ENCODE measurements at regions not wholly inside any gene's neighbourhood (a gene's known extent, or its start where the extent isn't known, plus 50 kb on each side); places are given as distances from the start of the nearest gene placed in this dataset.

GRCh38 chr1:239478069-239478468 is 91.7 kb downstream of the CHRM3 start:
- H3K4me3 ChIP-seq: no peak overlapping the region
- TF ChIP-seq POLR2A (IDR thresholded peaks at IDR 0.05) (no peak), POLR2AphosphoS5 (IDR thresholded peaks at IDR 0.05; ENCODE audit: insufficient read depth in 1 of 2, low read depth in 1 of 2) (no peak), CTCF (IDR thresholded peaks at IDR 0.05) (no peak)
- no peak overlapping the region for H3K27ac ChIP-seq
- H3K36me3 ChIP-seq: no peaks in the 10 kb centered on the region
- H3K4me1 ChIP-seq: no peaks in the 10 kb centered on the region
- DNase-seq (ENCODE audit: extremely low spot score in 2 of 2): no peak
- H3K9me3 ChIP-seq: no peaks in the 10 kb centered on the region
- H3K27me3 ChIP-seq: no peaks in the 10 kb centered on the region
- intact Hi-C loops (cut with DNase I): no loop called here

- no peak overlapping the region for H3K4me3 ChIP-seq
- no peaks in the 10 kb centered on the region for H3K4me1 ChIP-seq
- TF ChIP-seq POLR2AphosphoS5 (IDR thresholded peaks at IDR 0.05; ENCODE audit: insufficient read depth in 1 of 2, low read depth in 1 of 2): no peak
- no peak for TF ChIP-seq CTCF (IDR thresholded peaks at IDR 0.05)
- TF ChIP-seq POLR2A (IDR thresholded peaks at IDR 0.05): no peak
- DNase-seq (ENCODE audit: extremely low spot score in 2 of 2): no peak
- H3K9me3 ChIP-seq: no peaks in the 10 kb centered on the region
- H3K27me3 ChIP-seq: no peaks in the 10 kb centered on the region
- intact Hi-C loops (cut with DNase I): no loop called here
- H3K27ac ChIP-seq: no peak overlapping the region
- no peaks in the 10 kb centered on the region for H3K36me3 ChIP-seq
These were observed 97.0 kb downstream of the CHRM3 start for GRCh38 chr1:239483391-239483790.

- H3K27ac ChIP-seq: no peak overlapping the region
- no peak for TF ChIP-seq CTCF (IDR thresholded peaks at IDR 0.05)
- TF ChIP-seq POLR2A (IDR thresholded peaks at IDR 0.05): no peak
- TF ChIP-seq POLR2AphosphoS5 (IDR thresholded peaks at IDR 0.05; ENCODE audit: insufficient read depth in 1 of 2, low read depth in 1 of 2): no peak
- DNase-seq (ENCODE audit: extremely low spot score in 2 of 2): no peak
- no peaks in the 10 kb centered on the region for H3K27me3 ChIP-seq
- H3K36me3 ChIP-seq: no peaks in the 10 kb centered on the region
- no peak overlapping the region for H3K4me3 ChIP-seq
- intact Hi-C loops (cut with DNase I): no loop called here
- H3K9me3 ChIP-seq: no peaks in the 10 kb centered on the region
- H3K4me1 ChIP-seq: no peaks in the 10 kb centered on the region
These were observed 107.5 kb downstream of the CHRM3 start for GRCh38 chr1:239493811-239494414.

GRCh38 chr1:239505094-239505493 is 118.7 kb downstream of the CHRM3 start:
- no peaks in the 10 kb centered on the region for H3K27me3 ChIP-seq
- no peak overlapping the region for H3K27ac ChIP-seq
- no peaks in the 10 kb centered on the region for H3K4me1 ChIP-seq
- H3K4me3 ChIP-seq: no peak overlapping the region
- intact Hi-C loops (cut with DNase I): no loop called here
- TF ChIP-seq CTCF (IDR thresholded peaks at IDR 0.05): no peak
- no peak for TF ChIP-seq POLR2A (IDR thresholded peaks at IDR 0.05)
- TF ChIP-seq POLR2AphosphoS5 (IDR thresholded peaks at IDR 0.05; ENCODE audit: insufficient read depth in 1 of 2, low read depth in 1 of 2): no peak
- DNase-seq (ENCODE audit: extremely low spot score in 2 of 2): no peak
- no peaks in the 10 kb centered on the region for H3K36me3 ChIP-seq
- H3K9me3 ChIP-seq: no peaks in the 10 kb centered on the region

- TF ChIP-seq CTCF (IDR thresholded peaks at IDR 0.05) (no peak), POLR2AphosphoS5 (IDR thresholded peaks at IDR 0.05; ENCODE audit: insufficient read depth in 1 of 2, low read depth in 1 of 2) (no peak), POLR2A (IDR thresholded peaks at IDR 0.05) (no peak)
- intact Hi-C loops (cut with DNase I): no loop called here
- no peak for DNase-seq (ENCODE audit: extremely low spot score in 2 of 2)
- no peaks in the 10 kb centered on the region for H3K4me1 ChIP-seq
- H3K36me3 ChIP-seq: no peaks in the 10 kb centered on the region
- H3K27ac ChIP-seq: no peak overlapping the region
- H3K9me3 ChIP-seq: no peaks in the 10 kb centered on the region
- H3K27me3 ChIP-seq: no peaks in the 10 kb centered on the region
- no peak overlapping the region for H3K4me3 ChIP-seq
These were observed 121.5 kb downstream of the CHRM3 start for GRCh38 chr1:239507826-239508225.

Data from vagina (tissue), 2 donors.